Embryonic facial prominence (tissue), 1 donor: ENCODE measurements at regions not wholly inside any gene's neighbourhood (a gene's known extent, or its start where the extent isn't known, plus 50 kb on each side); places are given as distances from the start of the nearest gene placed in this dataset.
"Not testable (repeated sequence)": the region's sequence is repeated elsewhere in the genome, so short reads cannot be mapped to it uniquely, and the experiment has no call there.

ENCODE experiments used
- DNase-seq: peaks from one replicate; pipeline ENCODE4 v3.0.0-alpha.2; 2016; ENCODE audit errors: extremely low spot score

GRCh38 chr16:29328528-29328927 lies 78.0 kb downstream of the NPIPB11 start:
- DNase-seq: not testable (repeated sequence)

GRCh38 chr16:29327631-29328408 lies 78.7 kb downstream of the NPIPB11 start:
- not testable (repeated sequence) for DNase-seq

- not testable (repeated sequence) for DNase-seq
Measured at GRCh38 chr16:29326164-29327125, 80.1 kb downstream of the NPIPB11 start.

GRCh38 chr16:29323725-29324124 lies 82.8 kb downstream of the NPIPB11 start:
- not testable (repeated sequence) for DNase-seq

GRCh38 chr16:29321585-29321984 lies 84.9 kb downstream of the NPIPB11 start:
- no peak for DNase-seq

GRCh38 chr16:29321000-29321393 lies 85.5 kb downstream of the NPIPB11 start:
- DNase-seq: no peak

- DNase-seq: no peak
Measured at GRCh38 chr16:29320274-29320999, 86.1 kb downstream of the NPIPB11 start.

GRCh38 chr16:29319726-29320125 lies 86.8 kb downstream of the NPIPB11 start:
- no peak for DNase-seq

GRCh38 chr16:29318561-29318968 lies 87.9 kb downstream of the NPIPB11 start:
- DNase-seq: not testable (repeated sequence)

- no peak for DNase-seq
Measured at GRCh38 chr16:29318037-29318436, 88.5 kb downstream of the NPIPB11 start.

GRCh38 chr16:29317269-29317668 lies 89.2 kb downstream of the NPIPB11 start:
- no peak for DNase-seq

- no peak for DNase-seq
Measured at GRCh38 chr16:29316761-29317183, 89.7 kb downstream of the NPIPB11 start.

GRCh38 chr16:29315916-29316517 lies 90.5 kb downstream of the NPIPB11 start:
- no peak for DNase-seq

GRCh38 chr16:29315046-29315445 lies 91.5 kb downstream of the NPIPB11 start:
- DNase-seq: no peak

GRCh38 chr16:29314292-29314934 lies 92.1 kb downstream of the NPIPB11 start:
- no peak for DNase-seq

GRCh38 chr16:29313559-29314048 lies 92.9 kb downstream of the NPIPB11 start:
- DNase-seq: no peak

GRCh38 chr16:29312835-29313558 lies 93.5 kb downstream of the NPIPB11 start:
- no peak for DNase-seq

- not testable (repeated sequence) for DNase-seq
Measured at GRCh38 chr16:29312345-29312675, 94.2 kb downstream of the NPIPB11 start.

- DNase-seq: no peak
Measured at GRCh38 chr16:29311461-29312344, 94.8 kb downstream of the NPIPB11 start.
